BJ (cell line): ENCODE measurements at regions not wholly inside any gene's neighbourhood (a gene's known extent, or its start where the extent isn't known, plus 50 kb on each side); places are given as distances from the start of the nearest gene placed in this dataset.

Experiments
- CTCF ChIA-PET: fragments of 350-600 bp; formaldehyde crosslinking; extraction: SDS; loops from one replicate; lab custom pipeline; 2021; ENCODE audit warnings: antibody characterized with exemption, inconsistent platforms; lab: Yijun Ruan, JAX
- POLR2A ChIA-PET: fragments of 300-600 bp; sonication (Branson Sonifier 250); formaldehyde crosslinking; extraction: SDS; loops from one replicate; lab custom pipeline; 2021; ENCODE audit warnings: antibody characterized with exemption; lab: Charles Lee
- DNase-seq: peaks from one replicate; pipeline ENCODE4 v3.0.0-alpha.2; 2011; ENCODE audit warnings: low read depth
- H3K27me3 ChIP-seq: 2 replicates; pipeline ENCODE4 v1.6.0; 2011; ENCODE audit warnings: low read length; ENCODE audit not compliant: control insufficient read depth, insufficient read depth
- H3K36me3 ChIP-seq: 2 replicates; pipeline ENCODE4 v1.5.1; 2011; ENCODE audit warnings: low read length; ENCODE audit not compliant: control insufficient read depth, insufficient read depth
- H3K4me3 ChIP-seq: 2 replicates; pipeline ENCODE4 v1.5.1; 2011; ENCODE audit warnings: low read depth, mild to moderate bottlenecking, control low read depth, low read length
- TF ChIP-seq, protein P1 (sequence below): IDR thresholded peaks from 2 replicates; pipeline ENCODE4 v1.5.1; 2011; ENCODE audit warnings: low read depth, mild to moderate bottlenecking, control low read depth, inconsistent platforms, low read length, moderate library complexity; ENCODE audit not compliant: insufficient read depth

DNA sequence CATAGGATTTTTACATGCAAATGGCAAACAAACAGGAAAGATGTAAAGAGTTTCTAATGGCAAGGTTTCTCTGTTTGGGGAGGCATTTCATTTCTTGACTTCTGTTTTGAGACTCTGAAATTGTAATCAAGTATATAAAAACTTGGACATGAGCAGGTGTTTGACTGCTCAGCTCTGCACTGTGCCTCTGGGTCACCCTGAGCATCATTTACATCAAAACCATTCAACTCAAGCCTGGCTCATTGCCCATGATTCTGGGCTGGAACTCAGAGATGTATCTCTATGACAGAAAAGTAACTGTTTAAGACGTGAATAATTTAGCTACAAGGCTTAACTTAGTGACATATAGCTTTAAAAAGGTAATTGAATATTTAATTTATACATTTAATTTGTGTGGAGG, 1402.4 kb upstream of the NUDT12 start:
- Histone ChIP-seq H3K36me3 (no peaks in the 10 kb centered on the region), H3K27me3 (no peaks in the 10 kb centered on the region), H3K4me3 (no peak overlapping the region)
- ChIA-PET POLR2A (no interaction called here), CTCF (no interaction called here)
- TF ChIP-seq, protein P1, sequence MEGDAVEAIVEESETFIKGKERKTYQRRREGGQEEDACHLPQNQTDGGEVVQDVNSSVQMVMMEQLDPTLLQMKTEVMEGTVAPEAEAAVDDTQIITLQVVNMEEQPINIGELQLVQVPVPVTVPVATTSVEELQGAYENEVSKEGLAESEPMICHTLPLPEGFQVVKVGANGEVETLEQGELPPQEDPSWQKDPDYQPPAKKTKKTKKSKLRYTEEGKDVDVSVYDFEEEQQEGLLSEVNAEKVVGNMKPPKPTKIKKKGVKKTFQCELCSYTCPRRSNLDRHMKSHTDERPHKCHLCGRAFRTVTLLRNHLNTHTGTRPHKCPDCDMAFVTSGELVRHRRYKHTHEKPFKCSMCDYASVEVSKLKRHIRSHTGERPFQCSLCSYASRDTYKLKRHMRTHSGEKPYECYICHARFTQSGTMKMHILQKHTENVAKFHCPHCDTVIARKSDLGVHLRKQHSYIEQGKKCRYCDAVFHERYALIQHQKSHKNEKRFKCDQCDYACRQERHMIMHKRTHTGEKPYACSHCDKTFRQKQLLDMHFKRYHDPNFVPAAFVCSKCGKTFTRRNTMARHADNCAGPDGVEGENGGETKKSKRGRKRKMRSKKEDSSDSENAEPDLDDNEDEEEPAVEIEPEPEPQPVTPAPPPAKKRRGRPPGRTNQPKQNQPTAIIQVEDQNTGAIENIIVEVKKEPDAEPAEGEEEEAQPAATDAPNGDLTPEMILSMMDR = no peak
- no peak for DNase-seq

DNA sequence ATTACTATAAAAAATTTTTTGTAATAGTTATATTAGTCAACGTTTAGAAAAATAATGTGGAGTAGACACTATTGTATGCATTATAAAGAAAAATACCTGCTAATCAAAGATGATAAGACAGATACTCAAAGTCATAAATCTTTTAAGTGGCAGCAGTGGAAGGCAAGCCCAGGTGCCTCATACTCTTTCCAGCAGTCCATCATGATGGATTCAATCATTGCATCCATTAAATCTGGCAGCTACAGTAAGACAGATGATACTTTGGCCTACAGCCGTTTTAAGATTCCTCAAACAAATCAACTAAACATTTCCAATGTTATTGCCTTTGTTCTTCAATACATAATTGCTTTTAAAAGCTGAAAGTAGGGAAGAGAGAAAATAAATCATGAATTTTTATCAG, 1392.9 kb upstream of the NUDT12 start:
- POLR2A ChIA-PET = no interaction called here
- H3K27me3 ChIP-seq = no peaks in the 10 kb centered on the region
- TF ChIP-seq, protein P1 = no peak
- DNase-seq = no peak
- H3K4me3 ChIP-seq = no peak overlapping the region
- H3K36me3 ChIP-seq = no peaks in the 10 kb centered on the region
- CTCF ChIA-PET = no interaction called here

DNA sequence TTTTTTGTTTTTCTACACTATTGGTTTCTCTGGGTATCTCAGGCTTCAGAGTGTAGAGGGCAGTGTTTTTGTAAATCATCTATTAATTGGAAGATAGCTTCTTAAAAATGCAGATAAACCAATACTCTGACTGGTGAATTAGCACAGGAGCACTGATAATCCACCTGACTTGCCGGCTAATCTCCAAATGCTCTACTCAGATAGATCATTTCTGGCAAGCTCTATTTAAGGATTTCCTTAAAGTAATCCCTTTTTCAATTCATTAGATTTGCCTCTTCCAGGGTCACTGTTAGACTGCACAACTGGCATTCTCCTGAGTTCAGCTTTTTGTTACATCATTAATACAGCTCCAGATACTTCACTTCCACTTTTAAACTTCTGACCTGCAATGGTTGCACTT, 1390.3 kb upstream of the NUDT12 start:
- H3K27me3 ChIP-seq = no peaks in the 10 kb centered on the region
- TF ChIP-seq, protein P1 = no peak
- POLR2A ChIA-PET = no interaction called here
- no peak for DNase-seq
- H3K36me3 ChIP-seq = no peaks in the 10 kb centered on the region
- CTCF ChIA-PET = no interaction called here
- no peak overlapping the region for H3K4me3 ChIP-seq

DNA sequence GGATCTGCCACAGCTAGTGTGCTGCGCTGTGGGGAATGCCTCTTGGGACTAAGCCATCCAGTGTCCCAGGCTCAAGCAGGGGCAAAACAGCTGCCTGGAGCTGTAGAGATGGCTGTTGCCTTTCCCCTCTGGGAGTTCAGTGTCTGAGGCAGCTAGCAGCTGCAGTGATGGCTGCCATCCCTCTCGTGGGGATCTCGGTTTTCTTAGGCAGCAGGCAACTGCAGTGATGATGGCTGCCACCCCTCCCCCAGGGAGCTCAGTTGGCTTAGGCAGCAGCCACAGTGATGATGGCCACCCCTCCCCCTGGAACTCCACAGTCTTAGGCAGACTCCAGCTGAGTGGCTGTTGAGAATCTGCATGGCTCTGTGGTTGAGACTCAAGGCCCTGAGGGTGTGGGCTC, 1389.2 kb upstream of the NUDT12 start:
- ChIA-PET POLR2A (no interaction called here), CTCF (no interaction called here)
- TF ChIP-seq, protein P1 = no peak

DNA sequence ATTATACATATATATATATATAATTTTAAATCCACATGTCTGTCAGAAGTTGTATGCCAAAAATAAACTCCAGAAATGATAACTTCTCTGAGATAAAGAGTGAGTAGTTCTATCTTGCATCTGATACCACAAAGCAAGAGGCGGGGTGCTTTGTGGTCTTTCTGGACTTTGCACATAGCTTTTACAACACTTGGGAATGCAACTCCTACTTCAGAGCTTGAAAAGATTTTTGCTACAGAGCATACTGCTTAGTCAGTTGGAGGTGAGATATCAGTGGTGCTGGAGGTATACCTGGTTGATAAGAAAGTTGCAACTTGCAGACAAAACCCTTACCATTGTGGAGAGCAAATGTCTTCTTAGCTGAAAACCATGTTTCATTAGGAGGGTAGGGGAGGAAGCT, 1384.5 kb upstream of the NUDT12 start:
- no peak for DNase-seq
- TF ChIP-seq, protein P1 = no peak

More for the DNA sequence above, 1389.2 kb upstream of the NUDT12 start:
- no peak for DNase-seq
- no peaks in the 10 kb centered on the region for H3K36me3 ChIP-seq
- H3K27me3 ChIP-seq = no peaks in the 10 kb centered on the region
- no peak overlapping the region for H3K4me3 ChIP-seq

More for the DNA sequence above, 1384.5 kb upstream of the NUDT12 start:
- Histone ChIP-seq H3K4me3 (no peak overlapping the region), H3K27me3 (no peaks in the 10 kb centered on the region), H3K36me3 (no peaks in the 10 kb centered on the region)
- ChIA-PET CTCF (no interaction called here), POLR2A (no interaction called here)
